ENCODE measurements at regions not wholly inside any gene's neighbourhood (a gene's known extent, or its start where the extent isn't known, plus 50 kb on each side); places are given as distances from the start of the nearest gene placed in this dataset.
"Not testable (repeated sequence)": the region's sequence is repeated elsewhere in the genome, so short reads cannot be mapped to it uniquely, and the experiment has no call there.

DNA sequence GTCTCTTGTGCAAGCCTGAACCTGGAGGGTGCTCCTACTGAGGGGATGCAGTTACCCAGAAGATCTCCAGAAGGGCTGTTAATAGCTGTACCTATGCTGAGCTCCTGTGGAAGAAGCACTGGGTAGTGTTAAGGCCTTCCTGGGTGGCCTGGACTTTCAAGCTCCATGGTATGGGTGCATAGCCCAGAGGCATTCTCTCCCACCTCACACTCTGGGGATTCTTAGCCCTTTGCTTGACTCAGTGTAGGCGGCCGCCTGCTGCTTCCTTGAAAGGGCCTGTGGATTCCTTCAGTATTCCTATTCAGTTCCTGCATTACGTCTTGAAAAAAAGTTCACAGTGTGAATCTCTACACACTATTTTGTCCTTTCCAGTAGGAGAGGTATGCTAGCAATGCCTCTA, 235.7 kb upstream of the MAGEB16 start:
- FAIRE-seq (no peak), DNase-seq (ENCODE audit: extremely low spot score, insufficient read length, low read depth) (no peak)

DNA sequence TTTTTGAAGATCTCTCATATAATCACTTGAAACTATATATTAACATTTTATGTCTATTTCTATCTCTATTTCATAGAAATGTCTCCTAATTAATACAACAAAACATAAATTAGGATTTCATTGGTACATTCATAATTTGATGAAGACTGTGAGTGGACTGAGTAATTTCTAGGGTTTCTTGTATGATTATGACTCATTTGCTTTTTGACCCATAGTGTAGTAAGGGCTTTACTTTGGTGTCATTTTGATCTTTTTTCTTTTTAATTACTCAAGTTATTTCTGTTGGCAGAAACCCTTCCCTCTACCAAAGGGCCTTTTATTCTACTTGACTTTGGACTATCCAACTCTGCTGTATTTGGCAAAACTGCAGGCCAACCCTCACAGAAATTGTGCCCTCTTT, 207.9 kb upstream of the MAGEB16 start:
- FAIRE-seq (no peak), DNase-seq (ENCODE audit: extremely low spot score, insufficient read length, low read depth) (no peak)

DNA sequence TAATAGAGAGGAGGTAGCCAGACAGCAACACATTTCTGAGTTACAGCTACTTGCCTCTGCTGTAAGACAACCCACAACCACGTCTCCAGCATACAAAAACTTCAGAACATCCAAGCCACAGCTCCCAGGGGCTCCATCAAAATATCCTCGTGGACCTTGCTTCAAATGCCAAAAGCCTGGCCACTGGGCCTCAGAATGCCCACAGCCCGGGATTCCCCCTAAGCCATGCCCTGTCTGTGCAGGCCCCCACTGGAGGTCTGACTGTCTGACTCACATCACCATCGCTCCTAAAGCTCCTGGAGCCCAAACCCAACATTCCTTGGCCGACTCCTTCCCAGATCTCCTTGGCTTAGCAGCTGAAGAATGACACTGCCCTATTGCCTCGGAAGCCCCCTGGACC, 186.6 kb upstream of the MAGEB16 start:
- FAIRE-seq; DNase-seq (ENCODE audit: extremely low spot score, insufficient read length, low read depth): not testable (repeated sequence)

DNA sequence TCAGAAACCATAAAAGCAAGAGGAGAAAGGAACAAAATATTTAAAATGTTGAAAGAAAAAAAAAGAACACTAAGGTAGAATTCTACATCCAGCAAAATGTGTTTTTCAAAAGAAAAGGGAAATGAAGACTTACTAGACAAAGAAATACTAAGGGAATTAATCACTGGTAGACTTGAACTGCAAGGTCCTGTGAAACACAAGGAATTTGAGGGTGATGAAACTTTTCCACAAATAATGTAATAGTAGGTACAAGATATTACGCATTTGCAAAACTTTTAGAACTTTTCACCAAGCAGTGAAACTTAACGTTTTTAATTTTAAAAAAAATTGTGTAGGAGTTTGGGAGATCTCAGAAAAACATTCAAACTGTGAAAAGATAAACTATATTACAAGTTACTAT, 180.3 kb upstream of the MAGEB16 start:
- FAIRE-seq (no peak), DNase-seq (ENCODE audit: extremely low spot score, insufficient read length, low read depth) (no peak)

DNA sequence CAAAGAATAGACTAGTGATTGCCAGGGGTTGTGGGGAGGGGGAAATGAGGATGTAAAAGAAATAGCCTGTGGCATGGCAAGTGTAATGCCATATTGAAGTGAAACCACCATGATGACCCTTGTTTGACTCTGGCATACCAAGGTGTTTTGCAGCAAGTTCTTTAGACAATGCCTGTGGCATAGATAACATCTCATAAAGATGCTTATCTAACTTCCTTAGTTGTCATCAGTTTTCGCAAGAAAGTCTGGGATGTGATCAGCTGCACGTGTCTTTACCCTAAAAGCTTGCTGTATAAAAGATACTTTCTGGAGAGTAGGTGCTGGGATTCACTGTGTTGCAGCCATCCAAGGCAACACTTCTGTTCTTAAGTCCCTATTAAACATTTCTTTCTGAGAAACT, 176.1 kb upstream of the MAGEB16 start:
- no peak for DNase-seq (ENCODE audit: extremely low spot score, insufficient read length, low read depth)
- no peak for FAIRE-seq

DNA sequence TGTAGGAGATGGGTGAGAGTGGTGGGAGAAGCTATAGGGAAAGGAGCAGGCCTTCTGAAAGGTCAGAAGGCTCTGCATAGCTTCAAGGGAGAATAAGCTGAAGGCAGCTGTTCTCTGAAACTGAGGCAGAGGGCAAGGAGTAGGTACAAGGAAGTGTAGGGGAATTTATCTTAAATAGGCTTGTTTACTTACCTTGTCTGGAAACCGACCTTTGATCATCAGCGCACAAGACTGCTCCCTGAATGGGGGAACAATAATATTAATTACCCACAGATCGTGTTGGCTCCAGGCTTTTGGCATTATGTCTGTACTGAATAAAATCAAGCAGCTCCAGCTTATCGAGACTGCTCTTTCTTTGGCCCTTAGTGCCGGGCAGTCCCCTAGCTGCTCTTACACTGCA, 175.5 kb upstream of the MAGEB16 start:
- DNase-seq (ENCODE audit: extremely low spot score, insufficient read length, low read depth) (no peak), FAIRE-seq (no peak)

DNA sequence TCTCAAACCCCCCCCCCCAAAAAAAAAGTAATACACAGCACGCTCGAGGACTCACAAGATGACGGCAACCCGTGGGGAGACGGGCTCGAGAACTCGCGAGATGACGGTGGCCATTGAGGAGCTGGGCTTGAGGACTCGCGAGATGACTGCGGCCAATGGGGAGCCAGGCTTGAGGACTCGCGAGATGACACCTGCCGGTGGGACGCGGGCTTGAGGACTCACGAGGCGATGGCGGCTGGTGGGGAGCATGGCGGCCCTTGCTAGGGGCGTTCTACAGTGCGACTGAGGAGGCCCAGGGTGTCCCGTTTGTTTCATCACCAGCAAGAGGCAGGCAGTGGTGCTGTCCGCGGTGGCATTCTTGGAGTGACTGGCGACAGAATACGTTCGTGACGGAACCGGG, 172.4 kb upstream of the MAGEB16 start:
- FAIRE-seq (no peak), DNase-seq (ENCODE audit: extremely low spot score, insufficient read length, low read depth) (no peak)

DNA sequence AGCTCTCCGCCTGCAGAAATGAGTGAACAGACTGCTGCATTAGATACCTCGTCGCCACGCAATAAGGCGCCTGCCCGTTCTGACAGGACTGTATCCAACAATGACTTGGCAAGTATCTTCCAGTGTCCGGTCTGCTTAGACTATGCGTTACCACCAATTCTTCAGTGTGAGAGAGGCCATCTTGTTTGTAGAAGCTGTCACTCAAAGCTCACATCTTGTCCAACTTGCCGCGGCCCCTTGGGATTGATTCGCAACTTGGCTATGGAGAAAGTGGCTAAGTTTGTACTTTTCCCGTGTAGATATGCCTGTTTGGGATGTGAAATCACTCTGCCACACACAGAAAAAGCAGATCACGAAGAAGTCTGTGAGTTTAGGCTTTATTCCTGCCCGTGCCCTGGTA, 172.0 kb upstream of the MAGEB16 start:
- FAIRE-seq = no peak
- no peak for DNase-seq (ENCODE audit: extremely low spot score, insufficient read length, low read depth)

DNA sequence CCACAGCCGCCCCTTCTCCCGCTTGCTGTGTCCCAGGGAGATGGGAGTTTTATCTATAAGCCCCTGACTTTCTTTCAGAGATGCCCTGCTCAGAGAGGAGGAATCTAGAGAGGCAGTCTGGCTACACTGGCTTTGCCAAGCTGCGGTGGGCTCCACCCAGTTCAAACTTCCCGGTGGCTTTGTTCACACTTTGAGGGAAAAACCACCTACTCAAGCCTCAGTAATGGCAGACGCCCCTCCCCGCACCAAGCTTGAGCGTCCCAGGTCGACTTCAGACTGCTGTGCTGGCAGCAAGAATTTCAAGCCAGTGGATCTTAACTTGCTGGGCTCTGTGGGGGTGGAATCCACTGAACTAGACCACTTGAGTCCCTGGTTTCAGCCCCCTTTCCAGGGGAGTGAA, 162.2 kb upstream of the MAGEB16 start:
- not testable (repeated sequence) for FAIRE-seq; DNase-seq (ENCODE audit: extremely low spot score, insufficient read length, low read depth)

DNA sequence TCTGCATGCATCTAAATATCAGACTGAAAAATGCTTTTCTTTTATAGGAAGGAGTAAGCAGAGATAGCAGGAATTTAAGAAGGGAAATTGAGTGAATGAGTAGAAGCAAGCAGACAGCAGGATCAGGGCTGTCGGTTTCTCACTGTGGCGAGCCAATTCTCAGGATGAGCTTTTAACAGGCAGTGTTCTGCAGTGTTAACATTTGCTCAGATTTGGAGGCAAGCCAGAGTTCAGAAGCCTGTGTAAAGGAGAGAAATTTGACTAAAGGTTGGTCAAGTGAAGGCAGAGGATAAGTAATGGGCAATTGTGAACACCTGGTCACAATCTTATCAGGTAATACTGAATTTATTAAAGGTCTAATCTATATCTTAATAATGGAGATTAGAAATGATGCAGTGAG, 133.3 kb upstream of the MAGEB16 start:
- FAIRE-seq = no peak
- no peak for DNase-seq (ENCODE audit: extremely low spot score, insufficient read length, low read depth)

DNA sequence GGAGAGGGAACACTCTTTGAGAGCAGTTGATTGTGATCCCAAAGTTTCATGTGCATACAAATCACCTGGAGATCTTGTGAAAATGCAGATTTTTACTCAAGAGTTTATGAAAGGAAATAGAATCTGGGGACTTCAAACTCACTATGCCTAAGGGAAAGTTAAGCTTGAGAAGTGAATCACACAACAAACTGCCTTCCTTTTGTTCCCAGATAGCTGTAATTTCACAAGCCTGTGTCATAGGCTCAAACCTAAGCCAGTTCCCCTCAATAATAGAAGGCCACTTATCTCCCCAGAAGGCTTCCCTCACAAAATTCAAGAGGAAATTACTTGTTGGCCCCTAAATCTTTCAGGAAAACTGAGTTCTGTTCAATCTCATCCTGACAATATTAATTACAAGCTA, 132.8 kb upstream of the MAGEB16 start:
- no peak for FAIRE-seq
- no peak for DNase-seq (ENCODE audit: extremely low spot score, insufficient read length, low read depth)

DNA sequence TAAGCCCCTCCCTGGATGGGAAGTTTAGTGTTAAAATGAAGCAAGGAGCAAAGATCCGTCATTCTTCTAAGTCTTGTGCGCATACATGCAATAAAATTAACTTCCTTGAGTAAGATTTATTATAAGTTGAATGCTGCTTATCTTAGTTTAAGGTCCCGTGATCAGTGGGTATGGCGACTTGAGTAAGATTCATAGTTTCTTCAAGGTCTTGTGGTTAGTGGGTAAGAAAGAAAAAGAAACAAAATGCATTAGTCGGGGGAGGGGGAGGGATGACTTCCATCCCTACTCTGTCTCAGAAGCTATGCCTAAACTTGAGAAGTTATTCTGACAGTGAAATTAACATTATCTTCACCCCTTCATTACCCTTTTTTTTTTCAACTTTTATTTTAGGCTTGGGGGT, 127.3 kb upstream of the MAGEB16 start:
- DNase-seq (ENCODE audit: extremely low spot score, insufficient read length, low read depth) (no peak), FAIRE-seq (no peak)

DNA sequence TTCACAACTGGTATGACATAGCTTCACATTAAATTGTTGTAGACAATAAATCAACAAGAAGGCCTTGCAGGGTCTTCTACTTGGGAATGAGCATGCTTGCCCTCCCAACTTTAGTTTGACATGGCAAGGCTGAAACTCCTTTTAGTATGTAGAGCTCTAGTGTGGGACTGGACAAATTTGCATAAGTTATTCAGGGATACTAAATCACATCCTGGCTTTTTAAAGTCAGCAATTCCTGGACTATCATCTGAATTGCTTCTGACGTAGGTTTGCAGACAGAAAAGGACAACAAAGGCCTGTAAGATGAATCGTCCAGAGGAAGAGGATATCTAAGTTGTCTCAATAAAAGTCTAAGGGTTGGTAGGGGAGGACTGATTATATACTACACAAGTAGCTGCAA, 123.0 kb upstream of the MAGEB16 start:
- no peak for FAIRE-seq
- no peak for DNase-seq (ENCODE audit: extremely low spot score, insufficient read length, low read depth)

DNA sequence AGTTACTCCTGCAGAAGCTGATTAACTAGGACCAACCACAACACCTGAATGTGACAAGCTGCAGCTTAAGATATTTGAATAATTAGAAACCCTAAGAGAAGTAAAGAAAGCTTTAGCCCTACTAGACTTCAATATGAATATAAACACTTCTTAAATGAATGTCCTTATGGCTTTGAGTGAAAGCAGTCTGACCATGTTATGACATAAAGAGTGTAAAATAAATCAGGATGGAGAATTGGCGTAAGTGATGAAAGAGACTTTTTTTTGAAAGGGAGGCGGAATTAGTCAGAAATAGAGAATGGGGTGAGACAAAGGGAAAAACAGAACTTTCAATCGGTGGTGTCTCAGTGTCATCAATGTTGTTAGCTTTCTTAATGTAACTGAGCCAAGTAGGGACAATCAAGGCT, 117.2 kb upstream of the MAGEB16 start:
- no peak for FAIRE-seq
- no peak for DNase-seq (ENCODE audit: extremely low spot score, insufficient read length, low read depth)

DNA sequence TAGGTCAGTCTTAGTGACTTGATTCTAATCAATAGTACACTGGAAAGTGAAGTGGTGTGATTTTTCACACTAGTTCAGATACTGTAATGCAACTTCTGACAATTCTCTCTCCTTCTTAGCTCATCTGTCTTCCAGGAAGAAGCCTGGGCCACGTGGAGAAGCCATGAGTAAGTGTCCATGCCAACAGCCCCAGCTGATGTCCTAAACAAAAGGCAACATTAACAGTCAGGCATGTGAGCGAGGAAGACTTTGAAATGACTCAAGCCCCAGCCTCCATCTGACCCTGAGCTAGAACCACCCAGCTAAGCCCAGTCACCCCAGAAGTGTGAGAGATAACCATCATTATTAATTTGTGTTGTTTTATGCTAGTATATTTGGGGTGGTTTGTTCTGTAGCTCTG, 115.7 kb upstream of the MAGEB16 start:
- FAIRE-seq (no peak), DNase-seq (ENCODE audit: extremely low spot score, insufficient read length, low read depth) (no peak)

DNA sequence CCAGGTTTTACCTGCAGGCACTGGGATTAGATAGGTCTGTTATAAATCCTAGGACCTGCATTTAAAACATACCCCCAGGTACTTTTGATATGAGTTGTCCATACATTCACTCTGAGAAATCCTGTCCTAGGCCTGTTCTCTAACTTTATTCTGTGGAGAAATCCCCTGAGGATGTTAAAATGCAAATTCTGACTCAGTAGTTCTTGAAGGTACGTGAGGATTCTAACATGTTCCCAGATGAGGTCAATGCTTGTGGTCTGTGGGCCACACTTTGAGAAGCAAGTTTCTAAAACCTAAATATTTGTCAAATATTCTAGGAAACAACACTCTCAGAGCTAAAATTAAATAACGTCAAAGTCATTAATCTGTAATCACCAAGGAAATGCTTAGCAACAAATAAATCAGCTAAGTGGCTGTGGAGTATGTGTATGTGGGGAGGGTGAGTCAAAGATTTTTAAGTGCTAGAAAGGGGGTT, 101.3 kb upstream of the MAGEB16 start:
- DNase-seq (ENCODE audit: extremely low spot score, insufficient read length, low read depth) = no peak
- FAIRE-seq = no peak

DNA sequence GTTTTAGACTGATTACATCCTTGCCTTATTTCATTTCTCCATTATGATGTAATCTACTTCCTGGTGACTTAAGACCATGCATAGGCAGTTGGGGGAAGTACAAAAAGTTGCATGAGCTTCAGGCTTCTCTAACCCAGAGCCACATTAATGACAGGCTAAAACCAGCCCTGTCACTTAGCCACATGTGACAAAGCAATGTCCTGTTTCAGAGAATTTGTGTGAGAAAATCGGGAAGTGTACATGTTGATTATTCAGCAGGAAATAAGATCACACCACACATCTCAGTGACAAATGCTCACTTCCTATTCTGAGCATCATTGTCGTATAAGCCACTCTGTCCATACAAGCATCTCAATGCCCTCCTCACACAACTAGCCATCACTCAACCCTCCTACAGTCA, 98.5 kb upstream of the MAGEB16 start:
- DNase-seq (ENCODE audit: extremely low spot score, insufficient read length, low read depth) = no peak
- FAIRE-seq = no peak

DNA sequence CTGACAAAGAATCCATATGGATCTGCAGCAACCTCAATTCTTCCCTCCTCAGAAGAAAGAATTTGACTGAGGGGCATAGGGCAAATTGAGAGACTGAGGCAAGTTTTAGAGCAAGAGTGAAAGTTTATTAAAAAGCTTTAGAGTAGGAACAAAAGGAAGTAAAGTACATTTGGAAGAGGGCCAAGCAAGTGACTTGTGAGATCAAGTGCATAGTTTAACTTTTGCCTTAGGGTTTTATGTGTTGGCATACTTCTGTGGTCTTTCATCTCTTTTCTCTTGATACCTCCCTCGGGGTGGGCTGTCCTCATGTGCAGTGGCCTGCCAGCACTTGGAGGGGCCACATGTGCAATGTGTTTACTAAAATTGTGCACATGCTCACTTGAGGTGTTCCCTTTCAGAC, 98.0 kb upstream of the MAGEB16 start:
- FAIRE-seq (no peak), DNase-seq (ENCODE audit: extremely low spot score, insufficient read length, low read depth) (no peak)

DNA sequence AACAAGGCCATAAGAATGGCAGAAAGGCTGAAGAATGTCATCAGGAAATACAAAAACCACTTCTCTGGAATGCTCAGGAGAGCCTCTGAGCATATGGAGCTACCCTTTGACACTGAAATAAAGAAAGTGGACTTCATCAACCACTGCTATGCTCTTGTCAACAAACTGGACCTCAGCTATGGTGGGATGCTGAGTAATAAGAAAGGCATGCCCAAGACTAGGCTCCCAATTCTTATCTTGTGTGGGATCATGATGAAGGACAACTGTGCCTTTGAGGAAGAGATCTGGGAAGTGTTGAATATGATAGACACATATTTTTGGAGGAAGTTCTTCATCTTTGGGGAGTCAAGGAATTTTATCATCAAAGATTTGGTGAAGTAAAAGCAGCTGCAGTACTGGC, 86.9 kb upstream of the MAGEB16 start:
- FAIRE-seq (no peak), DNase-seq (ENCODE audit: extremely low spot score, insufficient read length, low read depth) (no peak)

DNA sequence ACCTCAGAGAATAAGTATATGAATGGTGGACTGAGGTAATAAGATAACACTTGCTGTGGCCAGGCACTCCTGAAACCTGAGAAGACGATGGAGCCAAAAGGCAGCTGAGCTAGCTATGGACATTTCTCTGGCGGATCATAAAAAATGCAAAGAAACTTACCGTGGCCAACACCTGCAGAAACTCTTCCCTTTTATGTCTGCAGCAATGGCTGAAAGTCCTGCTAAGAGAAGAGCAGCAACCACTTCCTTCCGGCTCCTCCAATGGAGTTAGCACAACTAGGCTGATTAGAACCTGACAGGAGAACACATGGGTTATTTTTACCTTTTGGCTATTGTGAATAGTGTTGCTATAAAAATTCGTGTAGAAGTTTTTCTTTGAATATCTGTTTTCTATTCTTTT, 76.0 kb upstream of the MAGEB16 start:
- DNase-seq (ENCODE audit: extremely low spot score, insufficient read length, low read depth) (no peak), FAIRE-seq (no peak)

DNA sequence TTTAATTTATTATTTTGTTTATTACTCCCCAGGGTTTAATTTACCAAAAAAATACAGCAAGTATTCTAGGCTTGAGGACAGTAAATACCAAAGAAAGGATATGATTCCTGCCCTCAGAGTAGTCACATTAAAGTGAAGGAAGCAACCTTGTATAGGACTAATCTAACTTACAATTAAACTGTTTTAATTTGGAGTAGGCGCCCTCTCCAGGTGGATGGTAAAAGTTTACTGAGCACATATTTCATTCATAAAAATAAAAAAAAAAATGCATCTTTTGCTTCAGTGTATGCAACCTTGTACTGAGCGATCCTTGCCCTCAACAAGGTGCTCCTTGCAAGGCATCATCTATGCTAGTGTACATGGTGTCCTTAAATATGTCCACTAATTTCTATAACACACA, 72.0 kb upstream of the MAGEB16 start:
- DNase-seq (ENCODE audit: extremely low spot score, insufficient read length, low read depth) (no peak), FAIRE-seq (no peak)

DNA sequence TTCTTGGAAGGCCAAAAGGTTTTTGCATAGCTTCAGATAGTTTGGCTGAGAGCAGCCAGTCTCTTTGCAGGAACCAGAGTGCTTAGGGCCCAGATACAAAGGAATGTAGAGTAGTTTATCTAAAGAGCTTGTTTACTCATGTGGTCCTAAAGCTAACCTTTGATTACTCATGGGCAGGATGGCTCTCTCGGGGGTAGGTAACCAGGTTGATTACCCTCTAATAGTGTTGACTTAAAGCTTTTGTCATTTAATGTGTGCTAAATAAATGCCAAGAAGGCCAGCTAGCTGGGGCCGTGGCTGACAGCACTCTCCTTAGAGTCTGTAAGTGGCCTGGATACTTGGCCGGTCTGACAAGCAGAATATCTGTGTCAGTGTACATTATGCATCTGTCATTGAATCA, 69.7 kb upstream of the MAGEB16 start:
- no peak for FAIRE-seq
- DNase-seq (ENCODE audit: extremely low spot score, insufficient read length, low read depth) = no peak

DNA sequence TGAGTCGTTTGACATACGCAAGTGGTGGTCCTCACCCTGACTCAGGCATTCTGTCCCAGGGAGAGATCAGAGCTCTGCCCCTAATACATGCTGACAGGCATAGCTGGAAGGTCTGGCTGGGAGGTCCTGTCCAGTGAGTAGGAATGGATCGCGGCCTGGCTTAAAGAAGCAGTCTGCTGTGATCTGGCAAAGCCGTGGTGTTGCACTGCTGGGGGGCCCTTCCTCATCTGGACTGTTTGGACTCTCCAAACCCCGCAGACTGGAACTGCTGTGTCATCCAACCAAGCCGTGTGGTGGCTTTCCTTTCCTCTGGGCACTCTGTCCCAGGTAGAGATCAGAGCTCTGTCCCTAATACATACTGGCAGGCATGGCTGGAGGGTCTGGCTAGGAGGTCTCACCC, 64.3 kb upstream of the MAGEB16 start:
- FAIRE-seq (no peak), DNase-seq (ENCODE audit: extremely low spot score, insufficient read length, low read depth) (no peak)
